GM12878 (cell line): ENCODE measurements at regions not wholly inside any gene's neighbourhood (a gene's known extent, or its start where the extent isn't known, plus 50 kb on each side); places are given as distances from the start of the nearest gene placed in this dataset.

ENCODE experiments used
- CTCF ChIP-seq, 3 experiments: IDR thresholded peaks in 2 of 3; conservative IDR thresholded peaks in 1 of 3; 2 replicates each; pipeline ENCODE4 v1.5.1; 2011; ENCODE audit warnings: low read depth in 3 of 3, low read length in 3 of 3, mild to moderate bottlenecking in 3 of 3, control low read depth in 2 of 3, moderate library complexity in 2 of 3, inconsistent platforms in 1 of 3, mixed read lengths in 1 of 3; ENCODE audit not compliant: control insufficient read depth in 2 of 3, insufficient read depth in 1 of 3; ENCODE audit errors: extremely low read depth in 1 of 3
- EZH2 ChIP-seq: IDR thresholded peaks from 2 replicates; pipeline ENCODE4 v1.6.1; 2012; ENCODE audit warnings: low read depth, mild to moderate bottlenecking, control low read depth, inconsistent platforms, low read length, borderline replicate concordance; ENCODE audit not compliant: control insufficient read depth
- FOXK2 ChIP-seq: fragments of 450-650 bp; IDR thresholded peaks from 2 replicates; pipeline ENCODE4 v1.6.1; 2017; ENCODE audit warnings: mild to moderate bottlenecking, moderate library complexity
- KDM1A ChIP-seq: fragments of 200-600 bp; sonication (generic); IDR thresholded peaks from 2 replicates; pipeline ENCODE4 v1.6.1; 2016; ENCODE audit warnings: borderline replicate concordance
- PBX3 ChIP-seq: IDR thresholded peaks from 2 replicates; pipeline ENCODE4 v1.6.1; 2011; ENCODE audit warnings: mild to moderate bottlenecking, low read depth, low read length, moderate library complexity; ENCODE audit not compliant: insufficient replicate concordance
- SMC3 ChIP-seq: IDR thresholded peaks from 2 replicates; pipeline ENCODE4 v1.6.1; 2011; ENCODE audit warnings: low read length, improper control_type of control experiment, borderline replicate concordance
- ZNF592 ChIP-seq: fragments of 450-650 bp; IDR thresholded peaks from 2 replicates; pipeline ENCODE4 v1.6.1; 2017; ENCODE audit warnings: mild to moderate bottlenecking, moderate library complexity

GRCh38 chr9:115234094-115234493, 116.1 kb upstream of the TNC start:
- TF ChIP-seq PBX3 = no peak
- no peak for TF ChIP-seq SMC3
- TF ChIP-seq KDM1A = no peak
- no peak for TF ChIP-seq FOXK2
- TF ChIP-seq EZH2 = no peak
- TF ChIP-seq ZNF592 = no peak
- no peak for TF ChIP-seq CTCF (IDR thresholded peaks at IDR 0.05 in 2 of 3, conservative IDR thresholded peaks at IDR 0.05 in 1 of 3; ENCODE audit: control insufficient read depth in 2 of 3, extremely low read depth in 1 of 3, insufficient read depth in 1 of 3, low read depth in 3 of 3, low read length in 3 of 3)
